Sigmoid colon (tissue), 6 donors: ENCODE measurements at regions not wholly inside any gene's neighbourhood (a gene's known extent, or its start where the extent isn't known, plus 50 kb on each side); places are given as distances from the start of the nearest gene placed in this dataset.

Experiments
- DNase-seq: peaks from one replicate; pipeline ENCODE4 v3.0.0-alpha.2; 2019
- H3K27ac ChIP-seq, 4 donors: fragments of 200-600 bp; sonication (generic); one replicate each; pipeline ENCODE4 v1.5.1; 2016 to 2019; ENCODE audit warnings: mild to moderate bottlenecking in 1 of 4
- H3K27me3 ChIP-seq, 3 donors: fragments of 200-600 bp; sonication (generic); one replicate each; pipeline ENCODE4 v1.5.1; 2019; ENCODE audit warnings: mild to moderate bottlenecking in 1 of 3
- H3K36me3 ChIP-seq, 4 donors: fragments of 200-600 bp; sonication (generic); one replicate each; pipeline ENCODE4 v1.5.1; 2016 to 2019
- H3K4me1 ChIP-seq, 4 donors: fragments of 200-600 bp; sonication (generic); one replicate each; pipeline ENCODE4 v1.5.1; 2017 to 2019
- H3K4me3 ChIP-seq, 4 donors: fragments of 200-600 bp; sonication (generic); one replicate each; pipeline ENCODE4 v1.5.1; 2017 to 2019; ENCODE audit warnings: mild to moderate bottlenecking in 2 of 4, moderate library complexity in 1 of 4
- H3K9me3 ChIP-seq, 4 donors: fragments of 200-600 bp in 3 of 4; sonication (generic) in 3 of 4; one replicate each; pipeline versions ENCODE4 v1.5.1 to v1.6.1; 2013 to 2019
- EP300 ChIP-seq, 4 donors: sonication (generic); formaldehyde crosslinking; IDR thresholded peaks; one replicate each; pipeline ENCODE4 v1.6.1; 2017; ENCODE audit warnings: antibody characterized with exemption in 4 of 4
- POLR2A ChIP-seq, 2 donors: fragments of 450-650 bp; IDR thresholded peaks; one replicate each; pipeline ENCODE4 v1.6.1; 2016; ENCODE audit warnings: antibody characterized with exemption in 2 of 2, mild to moderate bottlenecking in 2 of 2, moderate library complexity in 2 of 2
- POLR2AphosphoS5 ChIP-seq, 4 donors: sonication (generic); formaldehyde crosslinking; IDR thresholded peaks; one replicate each; pipeline ENCODE4 v1.6.1; 2017; ENCODE audit warnings: antibody characterized with exemption in 4 of 4
- WGBS, 2 donors: extraction: QIAGEN DNeasy Blood & Tissue Kit; methylation state at CpG; one replicate each; pipeline ENCODE4 v1.1.7; 2013; 5-methylcytosine and 5-hydroxymethylcytosine counted together
- intact Hi-C: fragments of 100-400 bp; cut with DNase I; formaldehyde crosslinking; loops from one replicate; pipeline ENCODE4 v1.15.1; 2023
- TF ChIP-seq, protein P1 (sequence below), 4 experiments: fragments of 450-650 bp in 3 of 4; fragments of 200-600 bp in 1 of 4; IDR thresholded peaks; one replicate each; pipeline ENCODE4 v1.5.1; 2016 to 2019; ENCODE audit warnings: antibody characterized with exemption in 4 of 4, mild to moderate bottlenecking in 3 of 4, moderate library complexity in 2 of 4
- donor health status: healthy with polysubstance abuse.
- donor health status: healthy.

- intact Hi-C loops: no loop called here
- 64 to 68% methylated on average over 3 of the region's 3 CpGs for WGBS, 2 donors
- Histone ChIP-seq H3K36me3 (no peaks in the 10 kb centered on the region), H3K27me3 (no peaks in the 10 kb centered on the region), H3K4me3 (no peak overlapping the region), H3K4me1 (no peaks in the 10 kb centered on the region), H3K9me3 (no peaks in the 10 kb centered on the region), H3K27ac (no peak overlapping the region)
- no peak for DNase-seq
- TF ChIP-seq, protein P1, sequence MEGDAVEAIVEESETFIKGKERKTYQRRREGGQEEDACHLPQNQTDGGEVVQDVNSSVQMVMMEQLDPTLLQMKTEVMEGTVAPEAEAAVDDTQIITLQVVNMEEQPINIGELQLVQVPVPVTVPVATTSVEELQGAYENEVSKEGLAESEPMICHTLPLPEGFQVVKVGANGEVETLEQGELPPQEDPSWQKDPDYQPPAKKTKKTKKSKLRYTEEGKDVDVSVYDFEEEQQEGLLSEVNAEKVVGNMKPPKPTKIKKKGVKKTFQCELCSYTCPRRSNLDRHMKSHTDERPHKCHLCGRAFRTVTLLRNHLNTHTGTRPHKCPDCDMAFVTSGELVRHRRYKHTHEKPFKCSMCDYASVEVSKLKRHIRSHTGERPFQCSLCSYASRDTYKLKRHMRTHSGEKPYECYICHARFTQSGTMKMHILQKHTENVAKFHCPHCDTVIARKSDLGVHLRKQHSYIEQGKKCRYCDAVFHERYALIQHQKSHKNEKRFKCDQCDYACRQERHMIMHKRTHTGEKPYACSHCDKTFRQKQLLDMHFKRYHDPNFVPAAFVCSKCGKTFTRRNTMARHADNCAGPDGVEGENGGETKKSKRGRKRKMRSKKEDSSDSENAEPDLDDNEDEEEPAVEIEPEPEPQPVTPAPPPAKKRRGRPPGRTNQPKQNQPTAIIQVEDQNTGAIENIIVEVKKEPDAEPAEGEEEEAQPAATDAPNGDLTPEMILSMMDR (IDR thresholded peaks at IDR 0.05): no peak
- TF ChIP-seq POLR2A (IDR thresholded peaks at IDR 0.05): no peak
- no peak for TF ChIP-seq EP300 (IDR thresholded peaks at IDR 0.05)
- no peak for TF ChIP-seq POLR2AphosphoS5 (IDR thresholded peaks at IDR 0.05)
These were observed 290.0 kb upstream of the PTCHD4 start for GRCh38 chr6:48401016-48401415.

DNA sequence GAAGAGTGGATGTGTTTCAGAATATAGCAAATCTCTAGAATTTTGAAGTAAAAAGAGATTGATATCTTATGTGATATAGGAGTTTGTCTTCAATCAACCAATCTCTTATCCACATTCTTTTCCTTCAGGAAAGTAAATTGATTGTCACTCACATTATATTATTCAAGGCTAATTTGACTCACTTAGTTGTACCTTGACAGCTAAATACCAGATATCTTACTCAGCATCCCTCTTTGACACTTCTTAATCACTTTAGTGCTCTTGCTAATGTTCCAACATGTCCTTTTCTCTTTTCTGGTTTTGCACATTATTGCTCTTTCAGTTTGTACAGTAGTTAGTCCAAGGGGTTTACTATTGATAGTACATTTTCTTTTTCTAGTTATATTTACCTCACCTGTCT is 286.9 kb upstream of the PTCHD4 start:
- Histone ChIP-seq H3K36me3 (no peaks in the 10 kb centered on the region), H3K27me3 (no peaks in the 10 kb centered on the region), H3K9me3 (no peaks in the 10 kb centered on the region), H3K27ac (no peak overlapping the region), H3K4me3 (no peak overlapping the region), H3K4me1 (no peaks in the 10 kb centered on the region)
- TF ChIP-seq EP300 (IDR thresholded peaks at IDR 0.05): no peak
- TF ChIP-seq POLR2AphosphoS5 (IDR thresholded peaks at IDR 0.05): no peak
- TF ChIP-seq, protein P1 (IDR thresholded peaks at IDR 0.05): no peak
- TF ChIP-seq POLR2A (IDR thresholded peaks at IDR 0.05): no peak
- DNase-seq: no peak
- intact Hi-C loops: no loop called here

DNA sequence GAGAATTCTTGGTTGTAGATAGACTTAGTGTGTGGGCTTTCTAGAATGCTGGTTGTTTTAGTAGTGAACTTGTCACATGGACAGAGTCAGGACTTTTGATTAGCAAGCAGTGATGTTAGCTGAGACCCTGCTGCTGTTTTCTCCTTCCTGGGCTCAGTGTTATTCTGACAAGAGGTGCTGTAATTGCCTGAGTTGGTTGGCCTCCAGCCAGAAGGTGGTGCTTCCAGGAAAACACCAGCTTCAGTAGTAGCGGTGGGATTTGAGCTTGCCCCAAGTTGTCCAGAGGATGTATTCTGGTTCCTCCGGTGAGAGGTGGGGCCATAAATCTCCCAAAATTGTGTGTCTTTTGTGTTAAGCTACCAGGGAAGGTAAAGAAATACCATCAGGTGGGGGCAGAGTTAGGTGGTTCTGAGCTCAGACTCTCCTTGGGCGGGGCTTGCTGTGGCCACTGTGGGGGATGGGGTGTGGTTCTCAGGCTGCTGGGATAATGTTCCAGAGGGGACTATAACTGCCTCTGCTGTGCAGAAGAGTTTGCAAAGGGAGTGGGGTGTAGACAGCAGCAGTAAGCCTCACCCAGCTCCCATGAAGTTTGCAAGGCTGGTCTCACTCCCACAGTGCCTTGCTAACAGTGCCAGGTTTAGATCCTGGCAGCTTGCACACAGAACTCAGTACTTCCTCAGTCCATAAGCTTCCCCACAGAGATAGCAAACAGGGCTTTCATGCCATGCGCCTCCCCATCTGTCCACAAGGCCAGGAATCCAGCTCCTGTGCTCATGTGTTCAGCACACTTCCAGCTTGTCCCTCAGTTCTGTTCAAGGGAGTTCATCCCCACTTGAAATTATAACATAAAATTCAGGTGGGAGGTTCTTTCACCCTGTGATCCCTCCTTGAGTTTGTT is 278.4 kb upstream of the PTCHD4 start:
- Histone ChIP-seq H3K36me3 (no peaks in the 10 kb centered on the region), H3K27me3 (no peaks in the 10 kb centered on the region), H3K4me1 (no peaks in the 10 kb centered on the region), H3K9me3 (no peaks in the 10 kb centered on the region), H3K27ac (no peak overlapping the region), H3K4me3 (no peak overlapping the region)
- intact Hi-C loops: no loop called here
- DNase-seq: no peak
- 24 to 72% methylated on average over 4 of the region's 4 CpGs for WGBS, 2 donors
- TF ChIP-seq, protein P1 (IDR thresholded peaks at IDR 0.05): no peak
- TF ChIP-seq POLR2AphosphoS5 (IDR thresholded peaks at IDR 0.05): no peak
- TF ChIP-seq EP300 (IDR thresholded peaks at IDR 0.05): no peak
- no peak for TF ChIP-seq POLR2A (IDR thresholded peaks at IDR 0.05)

- H3K36me3 ChIP-seq: no peaks in the 10 kb centered on the region
- H3K27me3 ChIP-seq: no peaks in the 10 kb centered on the region
- TF ChIP-seq POLR2AphosphoS5 (IDR thresholded peaks at IDR 0.05) (no peak), EP300 (IDR thresholded peaks at IDR 0.05) (no peak), POLR2A (IDR thresholded peaks at IDR 0.05) (no peak)
- TF ChIP-seq, protein P1 (IDR thresholded peaks at IDR 0.05): no peak
- no peaks in the 10 kb centered on the region for H3K4me1 ChIP-seq
- intact Hi-C loops: no loop called here
- no peak overlapping the region for H3K4me3 ChIP-seq
- H3K9me3 ChIP-seq: no peaks in the 10 kb centered on the region
- H3K27ac ChIP-seq: no peak overlapping the region
- 15 to 45% methylated on average over 2 of the region's 2 CpGs for WGBS, 2 donors
- no peak for DNase-seq
These were observed 277.0 kb upstream of the PTCHD4 start for GRCh38 chr6:48388044-48388443.
